Neutrophil (primary cell): ENCODE measurements at regions not wholly inside any gene's neighbourhood (a gene's known extent, or its start where the extent isn't known, plus 50 kb on each side); places are given as distances from the start of the nearest gene placed in this dataset.

ENCODE experiments used
- H3K27ac ChIP-seq: fragments of 200-600 bp; sonication (generic); 2 replicates; pipeline ENCODE4 v1.5.1; 2016; ENCODE audit warnings: mild to moderate bottlenecking, moderate library complexity
- H3K27me3 ChIP-seq: fragments of 200-600 bp; sonication (generic); 2 replicates; pipeline ENCODE4 v1.6.0; 2016; ENCODE audit warnings: mild to moderate bottlenecking
- H3K36me3 ChIP-seq: fragments of 200-600 bp; sonication (generic); 2 replicates; pipeline ENCODE4 v1.5.1; 2017
- H3K4me1 ChIP-seq, 2 experiments: fragments of 200-600 bp in 1 of 2; sonication (generic) in 1 of 2; 1 replicate in 1 of 2; 2 replicates in 1 of 2; pipeline versions ENCODE4 v1.5.1 to v1.6.1; 2013 to 2016; ENCODE audit warnings: low read depth in 1 of 2, low read length in 1 of 2, mild to moderate bottlenecking in 1 of 2, moderate library complexity in 1 of 2; ENCODE audit not compliant: control insufficient read depth in 1 of 2, insufficient read depth in 1 of 2
- H3K4me3 ChIP-seq, 2 experiments: fragments of 200-600 bp in 1 of 2; sonication (generic) in 1 of 2; 1 replicate in 1 of 2; 2 replicates in 1 of 2; pipeline ENCODE4 v1.5.1; 2013 to 2016; ENCODE audit warnings: low read depth in 1 of 2, low read length in 1 of 2, mild to moderate bottlenecking in 1 of 2, moderate library complexity in 1 of 2
- H3K9me3 ChIP-seq: fragments of 200-600 bp; sonication (generic); 2 replicates; pipeline ENCODE4 v1.5.1; 2016
- CTCF ChIP-seq: fragments of 200-600 bp; sonication (generic); IDR thresholded peaks from 2 replicates; pipeline ENCODE4 v1.5.1; 2016; ENCODE audit warnings: antibody characterized with exemption

DNA sequence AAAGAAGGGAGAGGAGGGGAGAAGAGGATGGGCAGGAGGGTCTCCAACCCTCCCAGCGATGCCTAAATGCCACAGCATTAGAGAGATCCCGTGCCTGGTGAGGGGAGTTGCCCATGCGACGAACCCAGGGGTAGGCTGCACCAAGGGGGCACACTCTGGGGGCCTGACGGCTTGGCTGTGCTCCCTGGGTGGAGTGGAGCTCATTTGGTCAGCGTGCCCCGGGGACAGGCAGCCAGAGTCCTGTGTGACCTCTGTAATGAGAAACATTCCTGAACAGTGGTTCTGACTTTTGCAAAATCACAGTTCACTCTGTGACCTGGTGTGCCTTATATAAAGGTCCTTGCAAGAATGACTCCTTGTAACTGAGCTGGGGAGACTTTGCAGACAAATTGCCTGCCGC is 205.0 kb upstream of the N4BP1 start:
- H3K27ac ChIP-seq, result no peak overlapping the region
- no peaks in the 10 kb centered on the region for H3K36me3 ChIP-seq
- TF ChIP-seq CTCF, result no peak
- peaks cover 43% of the 10 kb centered on the region for H3K27me3 ChIP-seq
- H3K4me3 ChIP-seq, result no peak overlapping the region
- no peaks in the 10 kb centered on the region for H3K9me3 ChIP-seq
- H3K4me1 ChIP-seq, result no peaks in the 10 kb centered on the region

- H3K4me3 ChIP-seq, result no peak overlapping the region
- H3K4me1 ChIP-seq, result no peaks in the 10 kb centered on the region
- H3K36me3 ChIP-seq, result no peaks in the 10 kb centered on the region
- TF ChIP-seq CTCF, result no peak
- peaks cover 58% of the 10 kb centered on the region for H3K27me3 ChIP-seq
- no peak overlapping the region for H3K27ac ChIP-seq
- H3K9me3 ChIP-seq, result no peaks in the 10 kb centered on the region
Measured at GRCh38 chr16:48813485-48813884, 203.5 kb upstream of the N4BP1 start.

- no peak overlapping the region for H3K4me3 ChIP-seq
- H3K36me3 ChIP-seq, result no peaks in the 10 kb centered on the region
- H3K27ac ChIP-seq, result no peak overlapping the region
- H3K4me1 ChIP-seq, result no peaks in the 10 kb centered on the region
- H3K9me3 ChIP-seq, result no peaks in the 10 kb centered on the region
- TF ChIP-seq CTCF, result no peak
- H3K27me3 ChIP-seq, result peaks cover 64% of the 10 kb centered on the region
Measured at GRCh38 chr16:48812856-48813255, 202.9 kb upstream of the N4BP1 start.

- H3K36me3 ChIP-seq, result no peaks in the 10 kb centered on the region
- H3K4me3 ChIP-seq, result no peak overlapping the region
- no peak overlapping the region for H3K27ac ChIP-seq
- no peaks in the 10 kb centered on the region for H3K4me1 ChIP-seq
- no peak for TF ChIP-seq CTCF
- H3K9me3 ChIP-seq, result no peaks in the 10 kb centered on the region
- H3K27me3 ChIP-seq, result peaks cover 65% of the 10 kb centered on the region
Measured at GRCh38 chr16:48811478-48811877, 201.5 kb upstream of the N4BP1 start.

- Histone ChIP-seq H3K36me3 (no peaks in the 10 kb centered on the region), H3K4me1 (no peaks in the 10 kb centered on the region), H3K4me3 (no peak overlapping the region), H3K27ac (no peak overlapping the region), H3K9me3 (no peaks in the 10 kb centered on the region), H3K27me3 (peaks cover 65% of the 10 kb centered on the region)
- TF ChIP-seq CTCF, result no peak
Measured at GRCh38 chr16:48810803-48811453, 200.9 kb upstream of the N4BP1 start.

DNA sequence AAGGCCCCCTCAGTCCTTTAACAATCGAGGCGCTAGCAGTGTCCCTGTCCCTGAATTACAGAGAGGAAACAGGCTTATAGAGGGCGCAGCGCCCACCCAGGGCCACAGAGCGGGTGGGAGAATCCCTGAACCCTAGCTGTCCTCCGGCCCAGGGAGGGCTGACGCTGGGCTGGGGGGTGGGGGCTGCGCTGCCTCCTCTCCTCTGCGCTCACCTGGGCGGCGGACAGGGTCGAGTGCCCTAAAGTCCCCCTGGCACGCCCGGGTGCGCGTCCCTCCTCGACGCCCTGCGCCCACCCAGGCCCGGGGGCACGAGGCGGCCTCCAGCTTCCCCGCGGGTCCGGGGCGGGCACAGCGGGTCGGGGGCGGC is 200.4 kb upstream of the N4BP1 start:
- Histone ChIP-seq H3K27ac (no peak overlapping the region), H3K27me3 (peaks cover 65% of the 10 kb centered on the region), H3K4me1 (no peaks in the 10 kb centered on the region), H3K4me3 (no peak overlapping the region), H3K36me3 (no peaks in the 10 kb centered on the region), H3K9me3 (no peaks in the 10 kb centered on the region)
- no peak for TF ChIP-seq CTCF
